ENCODE measurements at regions not wholly inside any gene's neighbourhood (a gene's known extent, or its start where the extent isn't known, plus 50 kb on each side); places are given as distances from the start of the nearest gene placed in this dataset.

DNA sequence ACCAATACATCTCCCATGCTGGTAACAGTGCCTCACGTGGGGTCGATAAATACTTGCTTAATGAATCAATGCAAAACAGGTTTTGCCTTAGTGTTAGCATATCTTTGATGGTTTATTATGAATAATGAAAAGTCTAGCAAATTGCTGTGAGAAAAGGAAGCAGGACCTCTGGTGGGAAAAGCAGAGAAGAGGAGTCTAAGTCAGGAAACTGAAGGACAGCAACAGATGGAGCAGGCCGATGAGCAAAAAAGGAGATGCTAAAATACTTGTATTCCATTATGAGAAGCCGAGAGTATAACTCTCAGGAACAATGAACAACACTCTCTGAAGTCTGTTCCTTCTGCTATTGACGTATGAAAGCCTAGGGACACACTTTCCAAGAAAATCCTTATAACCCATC lies 555.2 kb upstream of the KLHL29 start (continued):
- TF ChIP-seq ZNF552 (CRISPR knock-in tag; IDR thresholded peaks at IDR 0.05; ENCODE audit: borderline replicate concordance) (no peak), SIX4 (CRISPR knock-in tag; IDR thresholded peaks at IDR 0.05) (no peak), ZNF34 (CRISPR knock-in tag; IDR thresholded peaks at IDR 0.05; ENCODE audit: borderline replicate concordance) (no peak)

DNA sequence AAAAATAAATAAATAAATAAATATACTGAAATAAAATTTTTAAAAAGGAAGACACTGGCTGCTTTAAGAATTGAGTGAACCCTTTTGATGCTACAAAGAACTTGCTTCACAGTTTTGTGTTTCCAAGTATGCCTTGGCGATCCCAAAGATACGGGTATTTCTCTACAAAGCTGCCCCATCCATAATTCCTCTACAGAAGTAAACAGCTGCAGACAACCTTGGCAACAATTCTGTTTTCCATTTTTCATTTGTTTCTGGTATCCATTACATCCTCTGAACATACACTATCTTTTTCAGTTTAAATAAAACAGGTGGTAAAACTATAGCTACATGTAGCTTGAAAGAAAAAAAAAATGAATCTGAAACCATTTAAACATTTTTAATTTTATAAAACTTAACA lies 552.8 kb upstream of the KLHL29 start:
- intact Hi-C loops (cut with micrococcal nuclease; ENCODE audit: unreplicated experiment), result no loop called here
- peaks cover 71% of the 10 kb centered on the region for H3K9me3 ChIP-seq (ENCODE audit: low read length)
- no peak overlapping the region for H3K27ac ChIP-seq (ENCODE audit: extremely low read length, insufficient read depth, low read length)
- H3K36me3 ChIP-seq (replicated peaks in 1 of 2; ENCODE audit: control insufficient read depth in 1 of 2, insufficient read depth in 2 of 2, low read length in 2 of 2), result no peaks in the 10 kb centered on the region
- no peaks in the 10 kb centered on the region for H3K4me1 ChIP-seq (ENCODE audit: insufficient read depth, low read length)
- FAIRE-seq, result no peak
- CTCF ChIA-PET (ENCODE audit: low intra/inter-chr PET ratio, low total read pairs), result no interaction called here
- H3K79me2 ChIP-seq (ENCODE audit: insufficient read depth, low read length), result no peaks in the 10 kb centered on the region
- ATAC-seq, result no peak
- WGBS (ENCODE audit: low lambda C conversion rate), result 5% methylated on average over 2 of the region's 2 CpGs
- H2AFZ ChIP-seq (ENCODE audit: low read length), result no peak overlapping the region
- DNase-seq (ENCODE audit: low spot score), result no peak
- H3K4me2 ChIP-seq (ENCODE audit: low read depth, low read length), result no peak overlapping the region
- POLR2A ChIA-PET, result no interaction called here
- TF ChIP-seq SYNCRIP (IDR thresholded peaks at IDR 0.05; ENCODE audit: insufficient read depth, low read depth, low read length) (no peak), ZNF484 (CRISPR knock-in tag; IDR thresholded peaks at IDR 0.05; ENCODE audit: borderline replicate concordance, low read depth) (no peak), SOX13 (IDR thresholded peaks at IDR 0.05) (no peak), SOX13 (CRISPR knock-in tag; conservative IDR thresholded peaks at IDR 0.05 in 1 of 2, IDR thresholded peaks at IDR 0.05 in 1 of 2) (no peak), MTF2 (CRISPR knock-in tag; IDR thresholded peaks at IDR 0.05; ENCODE audit: borderline replicate concordance) (no peak), BCL6 (CRISPR knock-in tag; IDR thresholded peaks at IDR 0.05) (no peak), SNAI1 (CRISPR knock-in tag; IDR thresholded peaks at IDR 0.05; ENCODE audit: borderline replicate concordance) (no peak), ARNT (IDR thresholded peaks at IDR 0.05) (no peak), RARA (CRISPR knock-in tag; IDR thresholded peaks at IDR 0.05) (no peak), IRF2 (CRISPR knock-in tag; IDR thresholded peaks at IDR 0.05) (no peak), ZZZ3 (CRISPR knock-in tag; IDR thresholded peaks at IDR 0.05; ENCODE audit: borderline replicate concordance) (no peak), SRSF4 (IDR thresholded peaks at IDR 0.05; ENCODE audit: low read depth, low read length, poor library complexity, severe bottlenecking) (no peak), TOPORS (CRISPR knock-in tag; IDR thresholded peaks at IDR 0.05) (no peak), SPEN (CRISPR knock-in tag; IDR thresholded peaks at IDR 0.05; ENCODE audit: low read depth) (no peak)
- H3K27me3 ChIP-seq (ENCODE audit: control insufficient read depth in 1 of 2, insufficient read depth in 2 of 2, low read length in 2 of 2), result no peaks in the 10 kb centered on the region
- H3K9ac ChIP-seq (ENCODE audit: insufficient read depth, low read depth, low read length), result no peak overlapping the region
- in situ Hi-C loops (cut with HindIII; ENCODE audit: extremely low pct_ligation_motif_present, low pct_unique_long_range_greater_than_20kb), result no loop called here
- H3K4me3 ChIP-seq (replicated peaks in 1 of 3; ENCODE audit: insufficient read depth in 1 of 3, low read depth in 2 of 3, low read length in 3 of 3), result no peak overlapping the region
- BruUV-seq (replicated peaks), result no TSS peak
- H4K20me1 ChIP-seq (ENCODE audit: insufficient read depth, low read length), result no peaks in the 10 kb centered on the region

All from HepG2 (cell line).